Glutamatergic neuron (in vitro differentiated cells): ENCODE measurements at regions not wholly inside any gene's neighbourhood (a gene's known extent, or its start where the extent isn't known, plus 50 kb on each side); places are given as distances from the start of the nearest gene placed in this dataset.

Source experiments
- DNase-seq: peaks from one replicate; pipeline ENCODE4 v3.0.0; 2022
- H3K27ac Mint-ChIP-seq: one replicate; pipeline ENCODE4 v1.8.0; 2020; ENCODE audit warnings: mild to moderate bottlenecking, mixed read lengths, inconsistent platforms; ENCODE audit not compliant: unreplicated experiment
- H3K27me3 Mint-ChIP-seq: one replicate; pipeline ENCODE4 v1.8.0; 2020; ENCODE audit warnings: mild to moderate bottlenecking, moderate library complexity, mixed read lengths, inconsistent platforms; ENCODE audit not compliant: unreplicated experiment
- H3K36me3 Mint-ChIP-seq: one replicate; pipeline ENCODE4 v1.8.0; 2020; ENCODE audit warnings: mild to moderate bottlenecking, mixed read lengths, inconsistent platforms; ENCODE audit not compliant: unreplicated experiment
- H3K4me1 Mint-ChIP-seq: one replicate; pipeline ENCODE4 v1.8.0; 2020; ENCODE audit warnings: mild to moderate bottlenecking, low read depth, mixed read lengths, inconsistent platforms; ENCODE audit not compliant: unreplicated experiment
- H3K4me3 Mint-ChIP-seq: one replicate; pipeline ENCODE4 v1.8.0; 2020; ENCODE audit warnings: mild to moderate bottlenecking, mixed read lengths, inconsistent platforms; ENCODE audit not compliant: unreplicated experiment
- H3K9me3 Mint-ChIP-seq: one replicate; pipeline ENCODE4 v1.8.0; 2020; ENCODE audit warnings: mild to moderate bottlenecking, moderate library complexity, mixed read lengths, inconsistent platforms; ENCODE audit not compliant: unreplicated experiment
- CTCF ChIP-seq: fragments of 200-600 bp; sonication (generic); IDR thresholded peaks from one replicate; pipeline ENCODE4 v1.5.0; 2021; ENCODE audit not compliant: partially characterized antibody, unreplicated experiment

GRCh38 chr4:148561467-148561866 is 119.3 kb upstream of the NR3C2 start:
- Mint-ChIP-seq H3K4me1 (peaks cover 4% of the 10 kb centered on the region), H3K9me3 (peaks cover 2% of the 10 kb centered on the region), H3K4me3 (no peak overlapping the region), H3K27ac (no peak overlapping the region), H3K36me3 (no peaks in the 10 kb centered on the region), H3K27me3 (no peaks in the 10 kb centered on the region)
- TF ChIP-seq CTCF = no peak
- no peak for DNase-seq

GRCh38 chr4:148557793-148558192 is 115.6 kb upstream of the NR3C2 start:
- no peak overlapping the region for H3K27ac Mint-ChIP-seq
- H3K4me3 Mint-ChIP-seq = no peak overlapping the region
- TF ChIP-seq CTCF = no peak
- peaks cover 2% of the 10 kb centered on the region for H3K9me3 Mint-ChIP-seq
- no peak for DNase-seq
- H3K36me3 Mint-ChIP-seq = no peaks in the 10 kb centered on the region
- H3K27me3 Mint-ChIP-seq = no peaks in the 10 kb centered on the region
- H3K4me1 Mint-ChIP-seq = peaks cover 4% of the 10 kb centered on the region

- TF ChIP-seq CTCF = no peak
- H3K27me3 Mint-ChIP-seq = no peaks in the 10 kb centered on the region
- H3K27ac Mint-ChIP-seq = no peak overlapping the region
- H3K9me3 Mint-ChIP-seq = no peaks in the 10 kb centered on the region
- DNase-seq = no peak
- H3K4me1 Mint-ChIP-seq = no peaks in the 10 kb centered on the region
- H3K36me3 Mint-ChIP-seq = no peaks in the 10 kb centered on the region
- no peak overlapping the region for H3K4me3 Mint-ChIP-seq
These were observed 108.6 kb upstream of the NR3C2 start for GRCh38 chr4:148550788-148551187.

- Mint-ChIP-seq H3K9me3 (no peaks in the 10 kb centered on the region), H3K4me1 (no peaks in the 10 kb centered on the region), H3K4me3 (no peak overlapping the region), H3K27me3 (no peaks in the 10 kb centered on the region), H3K27ac (no peak overlapping the region), H3K36me3 (no peaks in the 10 kb centered on the region)
- TF ChIP-seq CTCF = no peak
- DNase-seq = no peak
These were observed 100.9 kb upstream of the NR3C2 start for GRCh38 chr4:148542922-148543623.

GRCh38 chr4:148540622-148541326 is 98.6 kb upstream of the NR3C2 start:
- H3K9me3 Mint-ChIP-seq = no peaks in the 10 kb centered on the region
- TF ChIP-seq CTCF = no peak
- H3K4me1 Mint-ChIP-seq = no peaks in the 10 kb centered on the region
- DNase-seq = no peak
- no peak overlapping the region for H3K4me3 Mint-ChIP-seq
- no peak overlapping the region for H3K27ac Mint-ChIP-seq
- peaks cover 2% of the 10 kb centered on the region for H3K27me3 Mint-ChIP-seq
- H3K36me3 Mint-ChIP-seq = no peaks in the 10 kb centered on the region
